Activated CD4-positive, alpha-beta T cell treated with anti-CD3 and anti-CD28 coated beads for 36 hours (primary cell): ENCODE measurements at regions not wholly inside any gene's neighbourhood (a gene's known extent, or its start where the extent isn't known, plus 50 kb on each side); places are given as distances from the start of the nearest gene placed in this dataset.
A peak's percentile ranks its signal among the peaks of the same experiment; 100 is the strongest.
"Not testable (repeated sequence)": the region's sequence is repeated elsewhere in the genome, so short reads cannot be mapped to it uniquely, and the experiment has no call there.

ENCODE experiments used
- ATAC-seq: fragments of 200-7000 bp; cut with Tn5 transposase; one replicate; pipeline ENCODE4 v1.10.0; 2021; ENCODE audit warnings: mild to moderate bottlenecking, moderate library complexity
- CTCF ChIA-PET: fragments of 350-600 bp; sonication (Branson Sonifier 250); formaldehyde crosslinking; loops from one replicate; lab custom pipeline; 2021; ENCODE audit warnings: antibody characterized with exemption; lab: Charles Lee
- POLR2A ChIA-PET: fragments of 350-600 bp; sonication (Branson Sonifier 250); formaldehyde crosslinking; loops from one replicate; lab custom pipeline; 2021; ENCODE audit warnings: antibody characterized with exemption, inconsistent platforms; lab: Charles Lee
- DNase-seq: peaks from one replicate; pipeline ENCODE4 v3.0.0-alpha.2; 2020
- H3K27ac Mint-ChIP-seq: one replicate; pipeline ENCODE4 v1.8.0; 2021; ENCODE audit warnings: mixed read lengths
- H3K27me3 Mint-ChIP-seq: one replicate; pipeline ENCODE4 v1.8.0; 2021; ENCODE audit warnings: mixed read lengths
- H3K36me3 Mint-ChIP-seq: one replicate; pipeline ENCODE4 v1.8.0; 2021; ENCODE audit warnings: low read depth, mixed read lengths
- H3K4me1 Mint-ChIP-seq: one replicate; pipeline ENCODE4 v1.8.0; 2021; ENCODE audit warnings: mixed read lengths
- H3K4me3 Mint-ChIP-seq: one replicate; pipeline ENCODE4 v1.8.0; 2021; ENCODE audit warnings: mild to moderate bottlenecking, moderate library complexity, mixed read lengths
- H3K9me3 Mint-ChIP-seq: one replicate; pipeline ENCODE4 v1.8.0; 2021; ENCODE audit warnings: low read depth, mixed read lengths
- intact Hi-C, 2 experiments: fragments of 100-400 bp; cut with DNase I in 1 of 2; cut with micrococcal nuclease in 1 of 2; formaldehyde crosslinking; loops; one replicate each; pipeline versions ENCODE4 v1.14.2 to v1.15.1; 2022 to 2024; cut with DNase I, micrococcal nuclease

DNA sequence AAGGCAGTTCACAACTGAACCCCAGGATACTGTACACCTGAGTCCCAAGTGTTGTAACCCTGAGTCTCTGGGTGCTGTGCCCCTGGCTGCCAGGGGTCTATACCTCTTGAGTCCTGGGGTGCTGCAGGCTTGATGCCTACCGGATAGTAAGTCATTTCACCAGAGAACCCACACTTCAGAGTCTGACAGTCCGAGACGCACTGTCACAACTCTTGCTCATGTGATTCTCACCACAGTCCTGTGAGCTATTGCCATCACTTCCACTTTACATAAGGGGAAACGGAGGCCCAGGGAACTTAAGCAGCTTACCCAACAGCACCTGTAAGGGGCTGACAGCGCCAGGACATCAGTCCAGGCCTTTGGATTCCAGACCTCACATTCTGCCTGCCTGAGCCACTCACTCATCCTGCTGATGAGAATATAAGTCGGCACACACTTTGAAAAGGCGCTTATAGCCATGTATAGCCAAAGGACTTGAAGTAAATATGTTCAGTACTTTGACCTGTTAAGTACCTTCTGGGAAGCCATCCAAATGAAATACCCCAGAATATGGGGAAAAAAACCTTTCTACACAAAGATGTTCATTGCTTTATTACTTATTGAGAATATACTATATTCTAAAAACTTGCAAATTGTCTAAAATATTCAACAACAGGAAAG, 180.7 kb upstream of the ID2 start:
- H3K9me3 Mint-ChIP-seq = no peaks in the 10 kb centered on the region
- CTCF ChIA-PET = interaction anchor here (0.7 kb wide), 1 partner anchor 72 kb away, joined by 4 read pairs; no protein-coding TSS in a partner anchor

DNA sequence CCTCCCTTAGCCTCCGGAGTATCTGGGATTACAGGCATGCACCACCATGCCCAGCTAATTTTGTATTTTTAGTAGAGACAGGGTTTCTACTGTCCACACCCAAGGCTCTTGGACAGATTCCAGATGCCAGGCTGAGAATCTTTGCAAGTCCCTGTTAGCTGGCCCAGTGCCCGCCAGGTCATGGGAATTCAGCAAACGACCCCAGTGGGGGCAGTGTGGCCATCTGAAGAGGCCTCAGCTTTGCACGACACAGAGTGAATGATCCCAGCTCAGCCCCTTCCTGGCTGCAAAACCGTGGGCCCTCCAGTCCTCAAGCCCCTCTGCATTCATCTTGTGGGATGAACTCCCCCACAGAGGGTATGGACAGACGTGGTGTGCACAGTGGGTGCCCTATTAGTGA, 179.5 kb upstream of the ID2 start:
- no peaks in the 10 kb centered on the region for H3K9me3 Mint-ChIP-seq
- DNase-seq (no peak), ATAC-seq (no peak)
- no peak overlapping the region for H3K27ac Mint-ChIP-seq
- POLR2A ChIA-PET = no interaction called here
- CTCF ChIA-PET = interaction anchor here (1.0 to 1.5 kb wide), 2 partner anchors 12 to 43 kb away, joined by 3 read pairs; no protein-coding TSS in a partner anchor
- no peaks in the 10 kb centered on the region for H3K36me3 Mint-ChIP-seq
- H3K27me3 Mint-ChIP-seq = no peaks in the 10 kb centered on the region
- H3K4me3 Mint-ChIP-seq = no peak overlapping the region
- H3K4me1 Mint-ChIP-seq = no peaks in the 10 kb centered on the region
- intact Hi-C loops = no loop called here

More for the DNA sequence above, 180.7 kb upstream of the ID2 start:
- H3K4me1 Mint-ChIP-seq = no peaks in the 10 kb centered on the region
- intact Hi-C loops = no loop called here
- H3K36me3 Mint-ChIP-seq = no peaks in the 10 kb centered on the region
- DNase-seq (no peak), ATAC-seq (no peak)
- POLR2A ChIA-PET = no interaction called here
- H3K27me3 Mint-ChIP-seq = no peaks in the 10 kb centered on the region
- no peak overlapping the region for H3K27ac Mint-ChIP-seq
- H3K4me3 Mint-ChIP-seq = no peak overlapping the region

DNA sequence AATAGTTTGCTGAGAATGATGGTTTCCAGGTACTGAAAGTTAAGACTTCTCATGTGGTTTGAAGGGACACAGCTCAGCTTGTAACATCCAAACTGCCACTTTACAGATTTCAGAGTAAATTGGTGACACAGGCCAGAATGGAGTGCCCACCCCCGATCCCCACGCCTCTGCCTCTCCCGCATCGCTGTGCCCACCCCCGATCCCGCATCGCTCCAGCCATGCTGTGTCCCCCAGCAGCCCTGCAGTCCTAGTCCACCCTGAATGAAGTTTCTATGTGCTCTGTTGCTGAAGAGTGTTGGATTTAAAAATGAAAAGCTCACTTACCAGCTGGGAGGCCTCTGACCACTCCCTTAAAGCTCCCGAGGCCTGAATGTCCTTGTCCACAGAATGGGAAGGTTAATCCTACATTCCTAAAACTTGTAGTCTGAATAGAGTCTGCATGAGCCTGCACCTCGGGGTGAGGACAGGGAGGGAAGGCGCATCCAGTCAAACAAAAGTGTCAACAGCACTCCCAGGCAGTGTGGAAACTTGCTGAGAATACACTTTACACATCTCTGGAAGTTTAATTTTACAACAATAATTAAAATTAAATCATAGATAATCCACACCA, 176.4 kb upstream of the ID2 start:
- intact Hi-C loops = no loop called here
- Mint-ChIP-seq H3K4me1 (no peaks in the 10 kb centered on the region), H3K9me3 (peaks cover 10% of the 10 kb centered on the region), H3K27ac (no peak overlapping the region), H3K36me3 (peaks cover 2% of the 10 kb centered on the region), H3K4me3 (no peak overlapping the region), H3K27me3 (no peaks in the 10 kb centered on the region)
- ChIA-PET CTCF (interaction anchor here (1.0 kb wide), 1 partner anchor 40 kb away, joined by 3 read pairs; no protein-coding TSS in a partner anchor), POLR2A (no interaction called here)
- ATAC-seq (no peak), DNase-seq (no peak)

DNA sequence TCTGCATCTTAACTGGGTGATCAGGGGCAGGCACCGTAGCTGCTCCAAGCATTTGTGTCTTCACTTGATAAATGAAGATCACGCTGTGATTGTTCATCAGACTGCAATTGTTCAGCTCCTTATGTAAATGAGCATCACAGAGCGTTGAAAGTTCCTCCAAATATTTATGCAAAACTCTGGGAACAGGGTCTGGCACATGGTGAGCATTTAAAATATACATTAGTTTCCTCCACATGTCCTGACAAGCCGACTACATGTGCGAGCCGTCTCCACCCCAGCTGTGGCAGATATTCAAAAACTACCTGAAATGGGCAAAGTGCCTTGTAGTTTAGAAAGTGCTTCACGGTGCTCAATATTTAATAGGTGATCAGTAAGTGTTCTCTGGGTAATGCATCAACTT, 175.1 kb upstream of the ID2 start:
- ChIA-PET CTCF (no interaction called here), POLR2A (no interaction called here)
- DNase-seq (no peak), ATAC-seq (no peak)
- no peaks in the 10 kb centered on the region for H3K4me1 Mint-ChIP-seq
- H3K27me3 Mint-ChIP-seq = no peaks in the 10 kb centered on the region
- intact Hi-C loops = no loop called here
- no peak overlapping the region for H3K27ac Mint-ChIP-seq
- H3K9me3 Mint-ChIP-seq = peaks cover 10% of the 10 kb centered on the region
- no peak overlapping the region for H3K4me3 Mint-ChIP-seq
- H3K36me3 Mint-ChIP-seq = peaks cover 4% of the 10 kb centered on the region

DNA sequence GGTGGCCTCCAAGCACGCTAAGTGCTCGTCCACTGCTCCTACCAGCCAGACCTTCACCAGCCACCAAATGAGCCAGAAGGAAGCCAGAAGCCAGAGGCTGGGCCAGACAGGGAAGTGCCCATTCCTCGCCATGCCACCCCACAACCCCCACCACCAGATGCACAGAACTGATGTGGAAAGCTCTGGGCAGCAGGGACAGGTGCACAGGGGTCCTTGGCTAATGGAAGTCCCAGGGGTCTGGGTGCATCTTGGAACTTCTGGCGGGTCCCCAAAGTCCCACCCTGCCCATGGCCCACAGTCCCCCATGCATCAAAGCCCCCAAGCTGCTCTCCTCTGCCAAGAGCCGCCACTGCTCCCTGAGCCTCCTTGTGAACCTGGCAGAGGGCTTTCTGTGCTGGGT, 173.1 kb upstream of the ID2 start:
- ChIA-PET CTCF (interaction anchor here (0.7 kb wide), 2 partner anchors 27 to 123 kb away, joined by 3 read pairs; no protein-coding TSS in a partner anchor), POLR2A (no interaction called here)
- no peak for ATAC-seq
- Mint-ChIP-seq H3K4me1 (peaks cover 15% of the 10 kb centered on the region), H3K36me3 (peaks cover 15% of the 10 kb centered on the region), H3K27me3 (no peaks in the 10 kb centered on the region), H3K27ac (no peak overlapping the region), H3K4me3 (no peak overlapping the region), H3K9me3 (peaks cover 14% of the 10 kb centered on the region)
- no peak for DNase-seq
- intact Hi-C loops = no loop called here

DNA sequence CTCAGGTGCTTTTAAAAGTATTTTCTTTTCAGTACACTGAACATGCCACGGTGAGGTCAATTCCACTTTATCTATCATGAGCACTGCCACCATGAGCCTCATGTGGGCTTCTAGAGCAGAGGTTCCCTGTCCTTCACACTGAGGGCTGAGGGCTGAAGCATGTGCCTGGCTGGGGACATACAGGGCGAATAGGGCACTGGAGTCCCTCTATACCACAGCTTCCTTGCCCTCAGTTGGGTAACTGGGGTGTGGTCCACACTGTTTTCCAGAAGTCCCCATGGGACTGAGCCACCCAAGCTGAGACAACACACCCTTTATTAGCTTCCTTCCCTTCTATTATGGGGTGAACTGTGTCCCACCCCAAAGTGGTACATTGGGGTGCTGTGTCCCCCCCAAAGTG, 172.2 kb upstream of the ID2 start:
- DNase-seq (no peak), ATAC-seq (no peak)
- intact Hi-C loops = no loop called here
- CTCF ChIA-PET = interaction anchor here (0.7 kb wide), 1 partner anchor 123 kb away, joined by 3 read pairs; no protein-coding TSS in a partner anchor
- no peak overlapping the region for H3K4me3 Mint-ChIP-seq
- POLR2A ChIA-PET = no interaction called here
- peaks cover 23% of the 10 kb centered on the region for H3K4me1 Mint-ChIP-seq
- H3K9me3 Mint-ChIP-seq = peaks cover 21% of the 10 kb centered on the region
- peaks cover 19% of the 10 kb centered on the region for H3K36me3 Mint-ChIP-seq
- no peak overlapping the region for H3K27ac Mint-ChIP-seq
- no peaks in the 10 kb centered on the region for H3K27me3 Mint-ChIP-seq

DNA sequence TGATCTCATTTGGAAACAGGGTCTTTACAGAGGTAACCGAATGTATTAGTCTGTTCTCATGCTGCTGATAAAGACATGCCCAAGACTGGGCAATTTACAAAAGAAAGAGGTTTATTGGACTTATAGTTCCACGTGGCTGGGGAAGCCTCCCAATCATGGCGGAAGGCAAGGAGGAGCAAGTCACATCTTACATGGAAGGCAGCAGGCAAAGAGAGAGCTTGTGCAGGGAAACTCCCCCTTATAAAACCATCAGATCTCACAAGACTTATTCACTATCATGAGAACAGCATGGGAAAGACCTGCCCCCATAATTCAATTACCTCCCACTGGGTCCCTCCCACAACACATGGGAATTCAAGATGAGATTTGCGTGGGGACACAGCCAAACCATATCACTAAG, 171.8 kb upstream of the ID2 start:
- CTCF ChIA-PET, intact Hi-C loops: not testable (repeated sequence)

DNA sequence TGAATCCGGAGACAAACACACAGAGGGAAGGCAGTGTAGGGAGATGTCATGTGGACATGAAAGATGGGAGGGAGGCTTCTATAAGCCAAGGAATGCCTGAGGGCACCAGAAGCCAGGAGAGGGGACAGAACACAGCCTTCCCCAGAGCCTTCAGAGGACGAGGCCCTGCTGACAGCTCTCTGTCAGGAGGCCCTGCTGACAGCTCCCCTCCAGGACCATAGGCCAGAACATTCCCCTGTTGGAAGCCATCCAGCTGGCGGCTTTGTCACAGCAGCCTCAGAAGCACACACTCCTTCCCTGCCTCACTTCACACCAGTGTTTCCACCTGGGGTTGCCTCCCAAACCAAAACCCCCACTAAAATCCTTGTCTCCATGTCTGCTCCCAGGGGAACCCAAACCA, 171.3 kb upstream of the ID2 start:
- peaks cover 21% of the 10 kb centered on the region for H3K9me3 Mint-ChIP-seq
- CTCF ChIA-PET = no interaction called here
- no peak overlapping the region for H3K27ac Mint-ChIP-seq
- DNase-seq (no peak), ATAC-seq (no peak)
- intact Hi-C loops = no loop called here
- H3K36me3 Mint-ChIP-seq = peaks cover 20% of the 10 kb centered on the region
- peaks cover 32% of the 10 kb centered on the region for H3K4me1 Mint-ChIP-seq
- H3K4me3 Mint-ChIP-seq = no peak overlapping the region
- H3K27me3 Mint-ChIP-seq = no peaks in the 10 kb centered on the region
- POLR2A ChIA-PET = interaction anchor here (1.0 kb wide), 1 partner anchor 33 kb away, joined by 5 read pairs; no protein-coding TSS in a partner anchor

More for the DNA sequence above, 171.8 kb upstream of the ID2 start:
- POLR2A ChIA-PET, H3K27me3 Mint-ChIP-seq, ATAC-seq, H3K4me3 Mint-ChIP-seq, H3K27ac Mint-ChIP-seq, DNase-seq: not testable (repeated sequence)
- peaks cover 28% of the 10 kb centered on the region for H3K4me1 Mint-ChIP-seq
- peaks cover 21% of the 10 kb centered on the region for H3K9me3 Mint-ChIP-seq
- peaks cover 20% of the 10 kb centered on the region for H3K36me3 Mint-ChIP-seq

DNA sequence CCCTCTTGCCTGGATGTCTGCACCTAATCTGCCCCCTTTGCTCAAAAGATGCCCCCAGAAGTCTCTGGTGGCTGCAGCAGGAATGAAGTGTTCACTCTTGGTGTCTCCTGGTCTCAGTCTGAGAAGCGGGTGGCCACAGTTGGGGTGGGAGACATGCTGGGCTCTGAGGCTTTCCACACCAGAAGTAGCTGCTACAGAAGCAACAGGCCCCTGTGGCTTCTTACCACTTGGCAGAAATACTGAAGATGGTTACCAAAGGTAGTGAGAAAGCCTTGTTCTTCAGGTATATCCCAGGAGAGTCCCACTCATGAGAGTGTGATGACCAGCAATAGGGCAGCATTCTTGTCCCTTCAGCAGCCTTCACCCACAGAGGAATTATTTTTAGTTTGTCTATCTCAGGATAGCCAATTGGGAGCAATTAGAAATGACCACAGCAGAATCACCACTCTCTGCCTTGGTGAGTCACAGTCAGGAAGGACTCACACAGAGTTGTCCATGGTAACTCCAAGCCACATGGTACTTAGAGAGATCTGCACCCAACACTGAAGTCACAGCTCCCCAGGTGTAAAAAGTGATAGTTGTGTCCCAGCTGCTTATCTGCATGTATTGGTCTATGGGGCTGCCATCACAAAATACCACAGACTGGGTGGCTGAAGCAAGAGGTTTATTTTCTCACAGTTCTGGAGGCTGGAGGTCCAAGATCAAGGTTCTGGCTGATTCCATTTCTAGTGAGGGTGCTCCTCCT, 169.8 kb upstream of the ID2 start:
- Mint-ChIP-seq H3K4me3 (no peak overlapping the region), H3K27me3 (no peaks in the 10 kb centered on the region), H3K36me3 (peaks cover 20% of the 10 kb centered on the region), H3K27ac (peak overlapping the region; percentile 32), H3K9me3 (peaks cover 21% of the 10 kb centered on the region), H3K4me1 (peaks cover 45% of the 10 kb centered on the region)
- POLR2A ChIA-PET = interaction anchor here (0.6 kb wide), 1 partner anchor 458 kb away, joined by 3 read pairs; no protein-coding TSS in a partner anchor
- ATAC-seq (no peak), DNase-seq (no peak)
- CTCF ChIA-PET = interaction anchor here (0.7 kb wide), 2 partner anchors 442 to 963 kb away, joined by 3 read pairs; no protein-coding TSS in a partner anchor
- intact Hi-C loops = no loop called here

DNA sequence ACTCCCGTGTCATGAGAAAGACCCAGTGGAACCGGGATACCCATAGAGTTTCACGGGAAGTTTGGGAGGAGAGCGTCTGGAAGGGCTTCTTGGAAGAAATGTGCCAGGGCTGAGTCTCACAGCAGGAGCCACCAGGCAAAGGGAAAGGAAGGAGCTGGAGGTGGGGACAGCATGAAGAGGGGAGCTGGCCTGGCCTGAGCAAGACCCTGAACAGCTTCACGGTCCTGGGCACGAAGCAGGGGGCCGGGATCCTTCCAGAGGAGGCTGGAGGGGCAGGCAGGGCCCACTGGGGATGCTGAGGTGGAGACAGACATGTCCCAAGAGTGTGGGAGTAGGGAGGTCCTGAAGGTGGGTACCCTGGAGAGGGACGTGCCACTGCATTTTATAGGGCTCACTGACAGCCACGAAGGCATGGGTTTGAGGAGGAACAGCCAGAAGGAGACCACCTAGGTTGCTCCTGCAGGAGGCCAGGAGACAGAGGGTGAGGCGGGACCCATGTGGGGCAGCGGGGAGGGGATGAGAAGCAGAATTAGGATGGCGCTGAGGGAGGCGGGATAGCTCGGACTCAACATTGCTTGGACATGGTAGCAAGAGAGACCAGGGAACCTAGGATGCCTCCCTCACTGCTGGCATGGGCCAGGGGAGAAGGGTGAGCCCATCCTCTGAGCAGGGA, 168.1 kb upstream of the ID2 start:
- intact Hi-C loops = loop anchor here (1.0 to 2.0 kb wide), 4 partner anchors 25 to 67 kb away; no protein-coding TSS in a partner anchor
- POLR2A ChIA-PET = interaction anchor here (1.0 to 3.8 kb wide), 4 partner anchors 30 to 171 kb away, joined by 3 to 41 read pairs (median 22); partner anchors contain the start of gene ID2
- H3K27me3 Mint-ChIP-seq = no peaks in the 10 kb centered on the region
- DNase-seq = no peak
- H3K36me3 Mint-ChIP-seq = peaks cover 20% of the 10 kb centered on the region
- CTCF ChIA-PET = interaction anchor here (0.6 kb wide), 1 partner anchor 40 kb away, joined by 3 read pairs; no protein-coding TSS in a partner anchor
- peaks cover 50% of the 10 kb centered on the region for H3K4me1 Mint-ChIP-seq
- H3K4me3 Mint-ChIP-seq = peak overlapping the region; percentile 30
- peak overlapping the region; percentile 93 for H3K27ac Mint-ChIP-seq
- H3K9me3 Mint-ChIP-seq = peaks cover 21% of the 10 kb centered on the region
- no peak for ATAC-seq
